SK-N-SH (cell line): ENCODE measurements at regions not wholly inside any gene's neighbourhood (a gene's known extent, or its start where the extent isn't known, plus 50 kb on each side); places are given as distances from the start of the nearest gene placed in this dataset.

Source experiments
- CTCF ChIP-seq: fragments of 200-600 bp; sonication (generic); IDR thresholded peaks from 2 replicates; pipeline ENCODE4 v1.6.1; 2017; ENCODE audit warnings: antibody characterized with exemption, mild to moderate bottlenecking, moderate library complexity
- FOSL2 ChIP-seq: IDR thresholded peaks from 2 replicates; pipeline ENCODE4 v1.4.0; 2012; ENCODE audit warnings: low read depth, mild to moderate bottlenecking, moderate library complexity, borderline replicate concordance
- GATA2 ChIP-seq: sonication (generic); formaldehyde crosslinking; IDR thresholded peaks from 2 replicates; pipeline ENCODE4 v1.5.0; 2020; ENCODE audit warnings: mild to moderate bottlenecking, missing genetic modification reagents
- IRF3 ChIP-seq: fragments of 150-350 bp; IDR thresholded peaks from 2 replicates; pipeline ENCODE4 v1.6.1; 2016; ENCODE audit warnings: mild to moderate bottlenecking, low read depth, low read length
- MAX ChIP-seq: IDR thresholded peaks from 2 replicates; pipeline ENCODE4 v1.4.0; 2012; ENCODE audit warnings: low read depth
- NRF1 ChIP-seq: IDR thresholded peaks from 2 replicates; pipeline ENCODE4 v1.6.1; 2012; ENCODE audit warnings: low read depth, mild to moderate bottlenecking, low read length
- POLR2AphosphoS5 ChIP-seq: IDR thresholded peaks from 2 replicates; pipeline ENCODE4 v1.6.1; 2012; ENCODE audit warnings: low read depth, low read length
- RXRA ChIP-seq: IDR thresholded peaks from 2 replicates; pipeline ENCODE4 v1.4.0; 2012; ENCODE audit warnings: low read depth, mild to moderate bottlenecking, borderline replicate concordance
- TAF1 ChIP-seq: IDR thresholded peaks from 2 replicates; pipeline ENCODE4 v1.6.1; 2012; ENCODE audit warnings: low read depth, mild to moderate bottlenecking, low read length, moderate library complexity, borderline replicate concordance

- TF ChIP-seq CTCF (no peak), IRF3 (no peak), TAF1 (no peak), MAX (no peak), POLR2AphosphoS5 (no peak), GATA2 (CRISPR knock-in tag) (no peak), RXRA (no peak), NRF1 (no peak), FOSL2 (no peak)
Observed at GRCh38 chr11:41532413-41532812, 73.0 kb upstream of the LRRC4C start.
